H1 (cell line): ENCODE measurements at regions not wholly inside any gene's neighbourhood (a gene's known extent, or its start where the extent isn't known, plus 50 kb on each side); places are given as distances from the start of the nearest gene placed in this dataset.

Experiments used
- CTCF ChIA-PET: fragments of 300-600 bp; sonication (Branson Sonifier 250); formaldehyde crosslinking; loops from one replicate; lab custom pipeline; 2021; ENCODE audit not compliant: partially characterized antibody; lab: Charles Lee
- POLR2A ChIA-PET: fragments of 300-600 bp; sonication (Branson Sonifier 250); formaldehyde crosslinking; loops from one replicate; lab custom pipeline; 2021; ENCODE audit warnings: inconsistent platforms; ENCODE audit not compliant: partially characterized antibody; lab: Charles Lee
- DNase-seq, 2 experiments: peaks; one replicate each; pipeline versions ENCODE4 v3.0.0 to v3.0.0-alpha.2; 2010 to 2022; ENCODE audit warnings: low spot score in 2 of 2, low read depth in 1 of 2, mixed read lengths in 1 of 2
- FAIRE-seq: peaks from 2 replicates; lab custom pipeline; 2011; peaks lifted over from hg19 to GRCh38; lab: Jason Lieb, UNC
- H2AFZ ChIP-seq: 2 replicates; pipeline ENCODE4 v1.8.1; 2012; ENCODE audit warnings: low read length, inconsistent platforms
- H2AK5ac ChIP-seq: 2 replicates; pipeline ENCODE4 v1.6.1; 2013; ENCODE audit warnings: low read depth, low read length
- H2BK120ac ChIP-seq: replicated peaks from 2 replicates; pipeline ENCODE3; 2013; ENCODE audit warnings: low read depth, low read length, inconsistent platforms
- H2BK12ac ChIP-seq: 2 replicates; pipeline ENCODE4 v1.6.1; 2013; ENCODE audit warnings: low read depth, low read length
- H2BK15ac ChIP-seq: 2 replicates; pipeline ENCODE4 v1.6.1; 2013; ENCODE audit warnings: low read length
- H2BK20ac ChIP-seq: 2 replicates; pipeline ENCODE4 v1.6.1; 2013; ENCODE audit warnings: low read length
- H2BK5ac ChIP-seq: 2 replicates; pipeline ENCODE4 v1.6.1; 2013; ENCODE audit warnings: low read depth, low read length
- H3K14ac ChIP-seq: 2 replicates; pipeline ENCODE4 v1.6.1; 2013; ENCODE audit warnings: inconsistent platforms; ENCODE audit not compliant: insufficient read length
- H3K18ac ChIP-seq: 2 replicates; pipeline ENCODE4 v1.6.1; 2013; ENCODE audit warnings: low read length; ENCODE audit errors: extremely low read depth
- H3K23ac ChIP-seq: 2 replicates; pipeline ENCODE4 v1.6.1; 2013; ENCODE audit warnings: inconsistent platforms; ENCODE audit not compliant: insufficient read length
- H3K23me2 ChIP-seq: 2 replicates; pipeline ENCODE4 v1.6.1; 2013; ENCODE audit warnings: low read depth, low read length
- H3K27ac ChIP-seq: 2 replicates; pipeline ENCODE4 v1.6.1; 2011; ENCODE audit warnings: low read depth, low read length, inconsistent platforms
- H3K27me3 ChIP-seq, 4 experiments: replicated peaks in 1 of 4; 1 replicate in 1 of 4; 2 replicates in 3 of 4; pipeline versions ENCODE4 v1.6.1 to v1.8.1; 2011 to 2013; ENCODE audit warnings: low read length in 3 of 4, mild to moderate bottlenecking in 3 of 4, inconsistent platforms in 2 of 4, mixed read lengths in 2 of 4, moderate library complexity in 1 of 4; ENCODE audit not compliant: control insufficient read depth in 3 of 4, insufficient read depth in 3 of 4; ENCODE audit errors: extremely low read depth in 1 of 4
- H3K36me3 ChIP-seq, 4 experiments: 2 replicates each; pipeline versions ENCODE4 v1.6.1 to v1.8.1; 2011 to 2013; ENCODE audit warnings: mild to moderate bottlenecking in 4 of 4, low read length in 3 of 4, moderate library complexity in 2 of 4, control low read depth in 1 of 4, inconsistent platforms in 1 of 4; ENCODE audit not compliant: insufficient read depth in 4 of 4, control insufficient read depth in 2 of 4
- H3K4ac ChIP-seq: replicated peaks from 2 replicates; pipeline ENCODE3; 2013; ENCODE audit warnings: low read length, low read depth, mixed read lengths, inconsistent platforms; ENCODE audit not compliant: insufficient read length
- H3K4me1 ChIP-seq, 4 experiments: replicated peaks in 1 of 4; 1 replicate in 1 of 4; 2 replicates in 3 of 4; pipeline versions ENCODE4 v1.6.1 to v1.8.1; 2011 to 2013; ENCODE audit warnings: low read length in 3 of 4, inconsistent platforms in 2 of 4, mixed read lengths in 1 of 4; ENCODE audit not compliant: insufficient read depth in 4 of 4, control insufficient read depth in 3 of 4
- H3K4me2 ChIP-seq, 2 experiments: 2 replicates each; pipeline versions ENCODE4 v1.6.1 to v1.8.1; 2011 to 2013; ENCODE audit warnings: low read depth in 2 of 2, low read length in 2 of 2, control low read depth in 1 of 2, inconsistent platforms in 1 of 2, mild to moderate bottlenecking in 1 of 2; ENCODE audit not compliant: insufficient read depth in 1 of 2
- H3K4me3 ChIP-seq, 4 experiments: fragments of 200-600, 300-600 bp in 1 of 4; sonication (generic), shearing (Covaris generic), sonication (Bioruptor Twin) in 1 of 4; 2 replicates each; pipeline versions ENCODE4 v1.5.1 to v1.8.1; 2011 to 2016; ENCODE audit warnings: low read length in 4 of 4, low read depth in 3 of 4, control low read depth in 2 of 4, inconsistent platforms in 2 of 4, mild to moderate bottlenecking in 2 of 4, mixed read lengths in 1 of 4, moderate library complexity in 1 of 4; ENCODE audit not compliant: insufficient read depth in 2 of 4; ENCODE audit errors: extremely low read depth in 1 of 4
- H3K56ac ChIP-seq: replicated peaks from 2 replicates; pipeline ENCODE3; 2013; ENCODE audit warnings: low read depth, mild to moderate bottlenecking, mixed read lengths, low read length, inconsistent platforms; ENCODE audit not compliant: insufficient read length
- H3K79me1 ChIP-seq: 2 replicates; pipeline ENCODE4 v1.6.1; 2013; ENCODE audit warnings: low read depth, low read length, control low read depth
- H3K79me2 ChIP-seq, 2 experiments: 2 replicates each; pipeline versions ENCODE4 v1.6.1 to v1.8.1; 2012 to 2013; ENCODE audit warnings: low read length in 2 of 2, mild to moderate bottlenecking in 2 of 2, inconsistent platforms in 1 of 2; ENCODE audit not compliant: insufficient read depth in 2 of 2, control insufficient read depth in 1 of 2
- H3K9ac ChIP-seq, 4 experiments: replicated peaks in 1 of 4; 1 replicate in 1 of 4; 2 replicates in 3 of 4; pipeline versions ENCODE4 v1.6.1 to v1.8.1; 2011 to 2013; ENCODE audit warnings: low read depth in 3 of 4, low read length in 3 of 4, control low read depth in 2 of 4, mild to moderate bottlenecking in 2 of 4, moderate library complexity in 2 of 4, inconsistent platforms in 1 of 4; ENCODE audit errors: extremely low read depth in 1 of 4
- H3K9me3 ChIP-seq, 2 experiments: 2 replicates each; pipeline versions ENCODE4 v1.6.1 to v1.8.1; 2012 to 2013; ENCODE audit warnings: mild to moderate bottlenecking in 2 of 2, moderate library complexity in 2 of 2, control low read depth in 1 of 2, inconsistent platforms in 1 of 2, low read depth in 1 of 2, low read length in 1 of 2, mixed read lengths in 1 of 2; ENCODE audit not compliant: insufficient read depth in 2 of 2
- H4K20me1 ChIP-seq, 2 experiments: replicated peaks in 1 of 2; 2 replicates each; pipeline versions ENCODE3 to v1.8.1; 2011 to 2013; ENCODE audit warnings: inconsistent platforms in 2 of 2, low read length in 2 of 2, mild to moderate bottlenecking in 1 of 2; ENCODE audit not compliant: insufficient read depth in 2 of 2, control insufficient read depth in 1 of 2
- H4K5ac ChIP-seq: 2 replicates; pipeline ENCODE4 v1.6.1; 2013; ENCODE audit warnings: low read length, low read depth, mixed read lengths, inconsistent platforms; ENCODE audit not compliant: insufficient read length
- H4K8ac ChIP-seq: 2 replicates; pipeline ENCODE4 v1.8.0; 2013; ENCODE audit warnings: mild to moderate bottlenecking, moderate library complexity, low read length, inconsistent platforms; ENCODE audit not compliant: insufficient read depth; ENCODE audit errors: extremely low read depth
- H4K91ac ChIP-seq: replicated peaks from 2 replicates; pipeline ENCODE3; 2013; ENCODE audit warnings: low read length, mixed read lengths, inconsistent platforms; ENCODE audit not compliant: insufficient read length
- EZH2 ChIP-seq: fragments of 200-600 bp; sonication (generic); IDR thresholded peaks from 2 replicates; pipeline ENCODE4 v1.7.1; 2012; ENCODE audit warnings: low read depth, mild to moderate bottlenecking, moderate library complexity, low read length, inconsistent platforms; ENCODE audit not compliant: severe bottlenecking
- WGBS, 2 experiments: shearing (Covaris generic) in 1 of 2; methylation state at CpG; one replicate each; pipeline versions ENCODE4 v1.1.6 to v1.1.7; 2013 to 2015; ENCODE audit warnings: low lambda C conversion rate in 2 of 2, mixed read lengths in 2 of 2, inconsistent platforms in 1 of 2, low coverage in 1 of 2, missing lambda C conversion rate in 1 of 2; ENCODE audit not compliant: insufficient replicate concordance in 2 of 2, insufficient coverage in 1 of 2, insufficient read length in 1 of 2; ENCODE audit errors: extremely low coverage in 1 of 2, missing lambda C conversion rate in 1 of 2; 5-methylcytosine and 5-hydroxymethylcytosine counted together

- H3K56ac ChIP-seq, result no peak overlapping the region
- H3K36me3 ChIP-seq, result no peaks in the 10 kb centered on the region
- no peak for FAIRE-seq
- no peak overlapping the region for H2BK5ac ChIP-seq
- no peak overlapping the region for H2AFZ ChIP-seq
- H3K23ac ChIP-seq, result no peak overlapping the region
- no peaks in the 10 kb centered on the region for H3K4me1 ChIP-seq
- 91% methylated on average over 4 of the region's 4 CpGs; no CpG with 5 or more reads in 1 of the 2 experiments for WGBS, 2 experiments
- H2AK5ac ChIP-seq, result no peak overlapping the region
- H4K91ac ChIP-seq, result no peak overlapping the region
- H3K23me2 ChIP-seq, result no peaks in the 10 kb centered on the region
- H2BK12ac ChIP-seq, result no peak overlapping the region
- H3K18ac ChIP-seq, result no peak overlapping the region
- H3K79me1 ChIP-seq, result no peaks in the 10 kb centered on the region
- H3K14ac ChIP-seq, result no peak overlapping the region
- H4K8ac ChIP-seq, result no peak overlapping the region
- no peak overlapping the region for H3K4me3 ChIP-seq
- no peak for DNase-seq
- no peak overlapping the region for H3K4me2 ChIP-seq
- no peaks in the 10 kb centered on the region for H3K9me3 ChIP-seq
- no peak overlapping the region for H3K4ac ChIP-seq
- no peak overlapping the region for H3K27ac ChIP-seq
- H2BK15ac ChIP-seq, result no peak overlapping the region
- H2BK20ac ChIP-seq, result no peak overlapping the region
- no peaks in the 10 kb centered on the region for H3K79me2 ChIP-seq
- ChIA-PET CTCF (no interaction called here), POLR2A (no interaction called here)
- H3K9ac ChIP-seq, result no peak overlapping the region
- H4K20me1 ChIP-seq, result no peaks in the 10 kb centered on the region
- H4K5ac ChIP-seq, result no peak overlapping the region
- no peak overlapping the region for H2BK120ac ChIP-seq
- no peaks in the 10 kb centered on the region for H3K27me3 ChIP-seq
- TF ChIP-seq EZH2, result no peak
Observed at GRCh38 chr9:85192750-85193149, 523.2 kb downstream of the NTRK2 start.
